SKM-1 (cell line): ENCODE measurements at regions not wholly inside any gene's neighbourhood (a gene's known extent, or its start where the extent isn't known, plus 50 kb on each side); places are given as distances from the start of the nearest gene placed in this dataset.
"Not testable (repeated sequence)": the region's sequence is repeated elsewhere in the genome, so short reads cannot be mapped to it uniquely, and the experiment has no call there.

Experiments used
- DNase-seq: peaks from one replicate; lab custom pipeline; 2025; ENCODE audit not compliant: unreplicated experiment; lab: John Stamatoyannopoulos, UW

GRCh38 chr2:222760301-222760897, 88.9 kb downstream of the MOGAT1 start:
- DNase-seq: no peak

- no peak for DNase-seq
Observed at GRCh38 chr2:222761888-222762287, 90.4 kb downstream of the MOGAT1 start.

- no peak for DNase-seq
Observed at GRCh38 chr2:222762342-222762741, 90.9 kb downstream of the MOGAT1 start.

GRCh38 chr2:222765883-222766282, 94.4 kb downstream of the MOGAT1 start:
- DNase-seq: not testable (repeated sequence)

GRCh38 chr2:222768019-222768418, 92.8 kb upstream of the ACSL3 start:
- not testable (repeated sequence) for DNase-seq

GRCh38 chr2:222769446-222769845, 91.4 kb upstream of the ACSL3 start:
- no peak for DNase-seq

- DNase-seq: no peak
Observed at GRCh38 chr2:222769941-222770340, 90.9 kb upstream of the ACSL3 start.

- DNase-seq: no peak
Observed at GRCh38 chr2:222771832-222772231, 89.0 kb upstream of the ACSL3 start.

- DNase-seq: no peak
Observed at GRCh38 chr2:222774941-222775340, 85.9 kb upstream of the ACSL3 start.

- DNase-seq: no peak
Observed at GRCh38 chr2:222776792-222777191, 84.0 kb upstream of the ACSL3 start.

- no peak for DNase-seq
Observed at GRCh38 chr2:222778400-222778799, 82.4 kb upstream of the ACSL3 start.

- no peak for DNase-seq
Observed at GRCh38 chr2:222779145-222779832, 81.5 kb upstream of the ACSL3 start.

- no peak for DNase-seq
Observed at GRCh38 chr2:222780051-222780450, 80.8 kb upstream of the ACSL3 start.

- no peak for DNase-seq
Observed at GRCh38 chr2:222782201-222782730, 78.6 kb upstream of the ACSL3 start.

- DNase-seq: no peak
Observed at GRCh38 chr2:222783592-222783991, 77.2 kb upstream of the ACSL3 start.

GRCh38 chr2:222790932-222791331, 69.9 kb upstream of the ACSL3 start:
- DNase-seq: no peak

- DNase-seq: peak; percentile 72
Observed at GRCh38 chr2:222792001-222792611, 68.7 kb upstream of the ACSL3 start.

GRCh38 chr2:222794585-222795449, 66.0 kb upstream of the ACSL3 start:
- no peak for DNase-seq

GRCh38 chr2:222795450-222796357, 65.1 kb upstream of the ACSL3 start:
- no peak for DNase-seq

GRCh38 chr2:222796413-222797103, 64.3 kb upstream of the ACSL3 start:
- no peak for DNase-seq
